GM18511 (cell line): ENCODE measurements at regions not wholly inside any gene's neighbourhood (a gene's known extent, or its start where the extent isn't known, plus 50 kb on each side); places are given as distances from the start of the nearest gene placed in this dataset.
"Not testable (repeated sequence)": the region's sequence is repeated elsewhere in the genome, so short reads cannot be mapped to it uniquely, and the experiment has no call there.

Experiments
- ATAC-seq: cut with Tn5 transposase; IDR thresholded peaks from one replicate; pipeline ENCODE4 v1.9.1; 2021; ENCODE audit warnings: mild to moderate bottlenecking, moderate library complexity; ENCODE audit not compliant: unreplicated experiment

GRCh38 chr13:57909833-57910232 lies 278.3 kb downstream of the PCDH17 start:
- not testable (repeated sequence) for ATAC-seq

DNA sequence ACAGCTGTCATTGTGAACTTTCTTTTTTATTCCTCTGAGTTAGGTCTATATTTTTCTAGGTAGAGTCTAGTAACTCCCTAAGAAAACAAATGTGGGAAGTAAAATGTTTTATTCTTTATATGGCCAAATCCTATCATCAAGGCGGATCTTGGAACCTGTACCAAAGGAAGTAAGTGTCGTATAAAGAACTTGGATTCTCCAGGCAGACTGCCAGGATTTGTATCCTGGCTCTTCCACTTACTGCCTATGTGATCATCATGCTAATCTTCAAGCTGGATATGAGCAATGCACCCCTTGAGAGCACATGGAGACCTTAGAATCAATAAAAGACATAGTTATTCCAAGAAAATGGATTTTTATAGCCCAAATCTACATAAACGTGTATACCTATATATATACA lies 286.5 kb downstream of the PCDH17 start:
- no peak for ATAC-seq

DNA sequence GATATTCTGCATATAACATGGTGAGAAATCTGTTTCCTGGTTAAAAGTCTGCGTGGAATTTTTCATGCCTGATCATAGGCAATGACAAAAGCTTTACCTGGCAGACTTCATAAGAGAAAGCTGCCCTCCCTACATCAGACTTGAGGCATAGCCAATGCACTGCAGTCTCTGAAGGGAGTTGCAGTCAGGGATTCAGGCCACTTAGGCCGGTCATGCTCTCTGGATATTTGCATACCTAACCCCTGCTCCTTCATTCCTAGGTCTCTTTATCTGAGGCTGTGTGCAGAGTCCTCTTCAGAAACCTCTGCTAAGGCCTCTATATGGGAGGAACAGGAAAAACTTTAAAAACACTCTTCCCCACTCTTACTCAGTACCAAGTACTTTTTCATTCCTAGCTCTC lies 287.4 kb downstream of the PCDH17 start:
- no peak for ATAC-seq

- ATAC-seq, result no peak
Observed at GRCh38 chr13:57925250-57925649, 293.7 kb downstream of the PCDH17 start.

DNA sequence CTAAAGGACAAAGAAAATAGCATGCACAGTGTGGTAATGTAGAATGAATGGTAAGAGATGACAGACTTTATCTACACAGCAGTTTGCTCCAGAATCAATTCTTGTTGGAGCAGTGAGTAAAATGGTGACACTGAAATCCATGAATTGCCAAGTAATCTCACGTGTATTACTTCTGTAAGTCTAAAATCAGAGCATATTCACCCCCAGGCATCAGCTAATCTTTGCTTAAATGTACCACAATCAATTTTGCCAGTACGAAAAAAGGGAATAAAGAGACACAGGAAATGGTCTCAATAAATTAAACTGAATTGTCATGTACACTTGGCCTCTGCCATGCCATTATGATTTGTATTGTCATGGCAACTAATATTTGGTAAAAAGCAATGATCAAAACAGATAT lies 294.2 kb downstream of the PCDH17 start:
- ATAC-seq, result no peak

GRCh38 chr13:57932061-57932460 lies 300.5 kb downstream of the PCDH17 start:
- ATAC-seq, result no peak

- no peak for ATAC-seq
Observed at GRCh38 chr13:57933606-57934005, 302.1 kb downstream of the PCDH17 start.

DNA sequence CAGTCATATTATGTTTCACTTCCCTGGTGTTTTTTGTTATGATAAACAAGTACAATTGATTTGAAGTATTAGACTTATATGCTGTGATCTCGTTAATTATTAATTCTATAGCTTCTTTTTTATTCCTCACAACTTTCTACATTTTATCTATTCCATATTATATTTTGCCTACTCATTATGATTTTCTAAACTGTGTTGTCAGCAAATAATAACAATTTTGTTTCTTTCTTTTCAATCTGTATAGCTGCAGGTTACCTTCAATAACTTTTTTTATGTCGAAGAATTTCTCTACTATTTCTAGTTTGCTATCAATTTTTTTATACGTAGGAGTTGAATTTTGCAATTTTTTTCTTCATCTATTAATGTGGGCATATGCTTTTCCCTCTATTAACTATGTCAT lies 304.4 kb downstream of the PCDH17 start:
- no peak for ATAC-seq

DNA sequence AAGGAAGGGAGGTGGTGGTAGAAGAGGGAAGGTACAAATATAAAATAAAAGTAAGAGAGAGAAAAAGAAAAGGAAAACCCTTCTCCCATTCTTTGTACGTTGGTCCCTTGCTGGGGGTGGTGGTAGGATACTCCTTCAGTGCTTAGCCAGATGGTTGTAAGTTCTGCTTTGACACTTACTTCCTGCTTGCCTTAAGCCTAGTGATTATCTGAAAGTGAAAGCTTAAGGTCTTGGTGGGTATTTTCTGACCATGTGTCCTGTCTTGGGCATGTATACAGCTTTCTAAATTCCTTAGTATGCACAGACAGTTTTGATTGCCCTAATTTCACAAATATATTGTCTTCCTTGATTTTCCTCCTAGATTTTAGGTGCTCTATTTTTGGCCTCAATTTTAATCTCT lies 314.8 kb downstream of the PCDH17 start:
- peak; percentile 87 for ATAC-seq

DNA sequence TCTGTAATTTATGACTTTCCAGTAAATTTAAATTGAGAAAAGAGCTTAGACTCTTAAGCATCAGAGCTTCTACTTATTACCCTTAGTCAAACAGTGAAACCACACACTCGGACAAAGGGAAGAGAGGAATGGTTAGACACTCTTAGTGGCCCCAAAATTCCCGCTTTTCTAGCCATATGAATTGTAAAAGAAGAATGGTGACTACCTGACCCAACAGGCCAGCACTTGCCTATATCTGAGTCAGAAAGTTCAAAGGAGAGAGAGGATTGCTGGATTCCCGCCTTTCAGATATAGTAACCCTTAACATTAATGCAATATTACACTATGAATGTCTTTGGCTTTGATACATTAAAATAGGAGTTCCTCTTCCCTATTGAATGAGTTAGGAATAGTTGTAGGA lies 317.3 kb downstream of the PCDH17 start:
- no peak for ATAC-seq

DNA sequence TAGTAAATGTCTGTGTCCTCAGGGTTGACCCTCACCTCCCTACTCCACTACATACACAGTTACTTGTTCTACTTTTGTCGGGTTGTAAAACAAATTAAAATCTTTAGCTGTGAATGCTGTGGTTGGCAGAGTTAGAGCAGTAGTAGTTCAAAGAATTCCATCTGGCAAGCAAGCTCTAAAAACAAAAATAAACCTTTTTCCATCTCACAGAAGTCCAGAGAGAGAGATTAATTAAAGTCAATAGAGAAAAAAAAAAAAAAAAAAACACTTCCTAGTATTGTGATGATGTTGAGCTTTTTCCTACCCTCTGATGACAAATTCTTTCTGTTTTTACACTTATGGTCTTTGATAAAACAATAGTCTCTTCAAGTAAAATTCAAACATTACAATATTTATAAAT lies 338.4 kb downstream of the PCDH17 start:
- no peak for ATAC-seq

- ATAC-seq, result no peak
Observed at GRCh38 chr13:57970404-57970803, 338.9 kb downstream of the PCDH17 start.

- no peak for ATAC-seq
Observed at GRCh38 chr13:57982782-57983181, 351.2 kb downstream of the PCDH17 start.

GRCh38 chr13:57988276-57988675 lies 356.7 kb downstream of the PCDH17 start:
- ATAC-seq, result no peak

- ATAC-seq, result no peak
Observed at GRCh38 chr13:57991041-57991440, 359.5 kb downstream of the PCDH17 start.

DNA sequence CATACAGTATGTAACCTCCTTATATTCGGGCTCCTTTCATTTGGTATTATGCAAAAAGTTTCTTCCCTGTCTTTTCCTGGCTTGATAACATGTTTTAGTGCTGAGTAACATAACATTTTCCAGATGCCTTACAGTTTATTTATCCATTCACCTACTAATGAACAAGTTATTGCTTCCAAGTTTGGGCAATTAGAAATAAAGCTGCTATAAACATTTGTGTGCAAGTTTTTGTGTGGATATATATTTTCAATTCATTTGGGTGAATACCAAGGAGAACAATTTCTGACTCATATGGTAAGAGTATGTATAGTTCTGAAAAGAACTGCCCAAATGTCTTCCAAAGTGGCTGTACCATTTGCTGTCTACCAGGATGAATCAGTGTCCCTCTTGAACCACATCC lies 360.9 kb downstream of the PCDH17 start:
- no peak for ATAC-seq

DNA sequence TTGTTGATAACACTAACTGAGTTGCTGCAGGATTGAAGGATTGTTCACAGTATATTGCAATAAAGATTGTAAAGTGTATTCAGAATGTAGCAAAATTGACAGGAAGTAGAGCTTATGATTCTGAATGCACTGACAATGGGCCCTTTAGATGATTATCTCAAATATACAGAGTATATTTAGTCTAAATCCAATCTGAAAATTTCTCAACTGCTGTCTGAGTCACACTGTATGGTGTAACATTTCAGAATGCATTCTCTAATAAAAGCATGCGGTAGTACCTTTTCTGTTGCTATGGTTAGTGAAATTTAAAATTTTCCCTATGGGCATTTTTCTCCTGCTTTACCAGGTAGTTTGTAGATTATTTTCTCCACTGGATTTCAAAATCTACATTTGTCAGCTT lies 365.2 kb downstream of the PCDH17 start:
- no peak for ATAC-seq

- no peak for ATAC-seq
Observed at GRCh38 chr13:58004751-58005150, 373.2 kb downstream of the PCDH17 start.

DNA sequence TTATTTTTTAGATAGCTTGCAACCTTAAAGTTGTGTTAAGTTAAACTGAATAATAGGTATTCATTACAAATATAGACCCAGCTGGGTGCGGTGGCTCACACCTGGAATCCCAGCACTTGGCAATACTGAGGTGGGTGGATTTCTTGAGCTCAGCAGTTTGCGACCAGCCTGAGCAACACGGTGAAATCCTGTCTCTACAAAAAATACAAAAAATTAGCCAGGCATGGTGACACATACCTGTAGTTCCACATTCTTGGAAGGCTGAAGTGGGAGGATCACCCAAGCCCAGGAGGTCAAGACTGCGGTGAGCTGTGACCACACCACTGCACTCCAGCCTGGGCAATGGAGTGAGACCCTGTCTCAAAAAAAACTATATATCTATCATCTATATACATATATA lies 386.5 kb downstream of the PCDH17 start:
- no peak for ATAC-seq

DNA sequence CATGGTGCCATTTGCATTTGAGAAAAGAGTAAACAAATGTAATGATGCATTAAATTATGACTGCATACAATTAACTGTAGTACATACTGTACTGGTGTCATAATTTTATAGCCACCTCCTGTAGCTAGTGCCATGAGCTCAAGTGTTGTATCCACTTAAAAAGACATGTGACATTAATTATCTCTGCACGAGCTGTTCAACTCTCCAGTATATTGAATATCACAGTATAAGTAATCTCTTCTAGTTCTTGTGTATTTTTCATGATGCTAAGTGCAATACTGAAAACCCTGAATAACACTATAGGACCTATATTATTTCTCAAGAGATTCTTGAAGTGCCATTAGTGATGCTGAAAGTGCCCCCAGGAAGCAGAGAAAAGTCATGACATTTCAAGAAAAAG lies 387.3 kb downstream of the PCDH17 start:
- ATAC-seq, result no peak

- ATAC-seq, result no peak
Observed at GRCh38 chr13:58024103-58024502, 392.6 kb downstream of the PCDH17 start.

GRCh38 chr13:58025821-58026220 lies 394.3 kb downstream of the PCDH17 start:
- ATAC-seq, result no peak

- no peak for ATAC-seq
Observed at GRCh38 chr13:58032676-58033460, 401.3 kb downstream of the PCDH17 start.
